Immature natural killer cell (primary cell): ENCODE measurements at regions not wholly inside any gene's neighbourhood (a gene's known extent, or its start where the extent isn't known, plus 50 kb on each side); places are given as distances from the start of the nearest gene placed in this dataset.

Experiments
- DNase-seq, 3 donors: peaks; one replicate each; pipeline ENCODE4 v3.0.0; 2022; ENCODE audit warnings: mixed read lengths in 1 of 3
- H3K27ac Mint-ChIP-seq, 6 donors: one replicate each; pipeline ENCODE4 v1.8.0; 2020; ENCODE audit warnings: mixed read lengths in 6 of 6, mild to moderate bottlenecking in 5 of 6, inconsistent platforms in 4 of 6, moderate library complexity in 3 of 6
- H3K27me3 Mint-ChIP-seq, 3 donors: one replicate each; pipeline ENCODE4 v1.8.0; 2020 to 2021; ENCODE audit warnings: low read depth in 3 of 3, mild to moderate bottlenecking in 3 of 3, mixed read lengths in 3 of 3, moderate library complexity in 3 of 3, inconsistent platforms in 1 of 3
- H3K36me3 Mint-ChIP-seq, 3 donors: one replicate each; pipeline ENCODE4 v1.8.0; 2020; ENCODE audit warnings: mixed read lengths in 3 of 3, inconsistent platforms in 2 of 3, mild to moderate bottlenecking in 2 of 3
- H3K4me1 Mint-ChIP-seq, 2 donors: one replicate each; pipeline ENCODE4 v1.8.0; 2020; ENCODE audit warnings: inconsistent platforms in 2 of 2, mild to moderate bottlenecking in 2 of 2, mixed read lengths in 2 of 2, moderate library complexity in 1 of 2
- H3K4me3 Mint-ChIP-seq, 5 donors: one replicate each; pipeline ENCODE4 v1.8.0; 2020; ENCODE audit warnings: mild to moderate bottlenecking in 5 of 5, mixed read lengths in 5 of 5, inconsistent platforms in 3 of 5, moderate library complexity in 3 of 5
- H3K9me3 Mint-ChIP-seq, 6 donors: one replicate each; pipeline ENCODE4 v1.8.0; 2020; ENCODE audit warnings: mild to moderate bottlenecking in 6 of 6, mixed read lengths in 6 of 6, inconsistent platforms in 4 of 6, moderate library complexity in 3 of 6

DNA sequence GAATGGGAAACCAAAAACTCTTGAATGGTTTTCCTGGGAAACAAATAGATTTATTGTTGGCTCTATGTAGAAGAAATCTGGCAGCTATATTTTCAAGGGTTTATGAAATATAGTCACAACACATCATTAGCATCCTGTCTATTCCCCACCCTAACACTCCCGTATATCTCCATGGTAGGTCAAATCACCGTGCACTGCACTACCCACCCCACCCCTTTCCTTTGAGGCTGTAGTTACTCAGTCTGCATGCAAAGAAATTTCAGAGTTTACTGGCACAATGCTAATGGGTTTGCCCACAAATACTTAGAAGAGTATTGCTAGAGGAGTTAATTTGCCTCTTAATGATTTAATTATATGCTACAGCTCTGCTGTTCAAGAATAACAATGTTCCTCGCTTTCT, 329.1 kb upstream of the TSHZ2 start:
- no peak overlapping the region for H3K4me3 Mint-ChIP-seq
- H3K4me1 Mint-ChIP-seq, result no peaks in the 10 kb centered on the region

DNA sequence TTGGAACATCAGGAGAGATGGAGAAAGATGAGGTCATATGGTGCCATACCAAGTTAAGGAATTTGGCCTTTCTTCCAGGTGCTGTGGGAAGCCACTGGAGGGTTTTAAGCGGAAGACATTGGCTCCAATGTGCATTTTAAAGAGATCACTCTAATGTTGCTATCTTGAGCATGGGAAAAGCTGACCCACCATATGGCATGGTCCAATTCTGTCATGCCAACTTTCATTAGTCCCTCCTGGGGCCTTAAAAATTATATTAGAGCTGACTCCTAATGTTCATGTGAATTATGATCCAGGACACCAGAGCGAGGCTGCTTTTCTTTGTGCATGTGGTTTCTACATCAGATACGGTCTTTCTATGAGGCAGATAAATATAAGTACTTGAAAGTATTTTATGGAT, 335.0 kb upstream of the TSHZ2 start:
- Mint-ChIP-seq H3K27ac (no peak overlapping the region), H3K27me3 (peaks cover 3 to 5% (median 4%) of the 10 kb centered on the region in 3 donors), H3K36me3 (no peaks in the 10 kb centered on the region), H3K4me1 (no peaks in the 10 kb centered on the region), H3K4me3 (no peak overlapping the region), H3K9me3 (no peaks in the 10 kb centered on the region)
- DNase-seq, result no peak

More for the DNA sequence above, 329.1 kb upstream of the TSHZ2 start:
- peaks cover 2 to 6% (median 4%) of the 10 kb centered on the region in 3 donors for H3K27me3 Mint-ChIP-seq
- H3K9me3 Mint-ChIP-seq, result no peaks in the 10 kb centered on the region
- no peak overlapping the region for H3K27ac Mint-ChIP-seq
- no peak for DNase-seq
- no peaks in the 10 kb centered on the region for H3K36me3 Mint-ChIP-seq

- peaks cover 0 to 6% (median 0%) of the 10 kb centered on the region in 6 donors for H3K9me3 Mint-ChIP-seq
- no peak overlapping the region for H3K27ac Mint-ChIP-seq
- H3K4me3 Mint-ChIP-seq, result no peak overlapping the region
- peaks cover 0 to 6% (median 2%) of the 10 kb centered on the region in 3 donors for H3K27me3 Mint-ChIP-seq
- no peaks in the 10 kb centered on the region for H3K36me3 Mint-ChIP-seq
- DNase-seq, result no peak
- H3K4me1 Mint-ChIP-seq, result no peaks in the 10 kb centered on the region
Measured at GRCh38 chr20:52631469-52631868, 340.7 kb upstream of the TSHZ2 start.

GRCh38 chr20:52630138-52630537, 342.0 kb upstream of the TSHZ2 start:
- H3K4me1 Mint-ChIP-seq, result no peaks in the 10 kb centered on the region
- peaks cover 0 to 3% (median 2%) of the 10 kb centered on the region in 3 donors for H3K27me3 Mint-ChIP-seq
- H3K36me3 Mint-ChIP-seq, result no peaks in the 10 kb centered on the region
- peaks cover 0 to 6% (median 0%) of the 10 kb centered on the region in 6 donors for H3K9me3 Mint-ChIP-seq
- no peak overlapping the region for H3K27ac Mint-ChIP-seq
- no peak overlapping the region for H3K4me3 Mint-ChIP-seq
- DNase-seq, result no peak

DNA sequence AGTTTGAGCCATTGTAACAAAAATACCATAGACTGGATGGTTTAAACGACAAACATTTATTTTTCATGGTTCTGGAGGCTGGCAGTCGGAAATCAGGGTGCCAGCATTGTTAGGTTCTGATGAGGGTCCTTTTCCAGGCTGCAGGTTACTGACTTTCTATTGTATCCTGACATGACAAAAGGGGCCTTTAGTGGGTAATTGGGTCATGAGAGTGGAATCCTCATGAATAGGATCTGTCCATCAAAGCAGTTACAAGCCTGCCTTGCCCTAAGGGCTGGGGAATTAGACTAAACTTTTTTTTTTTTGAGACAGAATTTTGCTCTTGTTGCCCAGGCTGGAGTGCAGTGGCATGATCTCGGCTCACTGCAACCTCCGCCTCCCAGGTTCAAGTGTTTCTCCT, 347.9 kb upstream of the TSHZ2 start:
- Mint-ChIP-seq H3K4me3 (no peak overlapping the region), H3K27ac (no peak overlapping the region), H3K36me3 (no peaks in the 10 kb centered on the region), H3K27me3 (peaks cover 0 to 3% (median 0%) of the 10 kb centered on the region in 3 donors), H3K9me3 (no peaks in the 10 kb centered on the region), H3K4me1 (no peaks in the 10 kb centered on the region)
- DNase-seq, result no peak

GRCh38 chr20:52622081-52622480, 350.1 kb upstream of the TSHZ2 start:
- H3K4me1 Mint-ChIP-seq, result no peaks in the 10 kb centered on the region
- no peak overlapping the region for H3K27ac Mint-ChIP-seq
- no peaks in the 10 kb centered on the region for H3K9me3 Mint-ChIP-seq
- H3K36me3 Mint-ChIP-seq, result no peaks in the 10 kb centered on the region
- H3K4me3 Mint-ChIP-seq, result no peak overlapping the region
- H3K27me3 Mint-ChIP-seq, result peaks cover 0 to 3% (median 0%) of the 10 kb centered on the region in 3 donors
- DNase-seq, result no peak

DNA sequence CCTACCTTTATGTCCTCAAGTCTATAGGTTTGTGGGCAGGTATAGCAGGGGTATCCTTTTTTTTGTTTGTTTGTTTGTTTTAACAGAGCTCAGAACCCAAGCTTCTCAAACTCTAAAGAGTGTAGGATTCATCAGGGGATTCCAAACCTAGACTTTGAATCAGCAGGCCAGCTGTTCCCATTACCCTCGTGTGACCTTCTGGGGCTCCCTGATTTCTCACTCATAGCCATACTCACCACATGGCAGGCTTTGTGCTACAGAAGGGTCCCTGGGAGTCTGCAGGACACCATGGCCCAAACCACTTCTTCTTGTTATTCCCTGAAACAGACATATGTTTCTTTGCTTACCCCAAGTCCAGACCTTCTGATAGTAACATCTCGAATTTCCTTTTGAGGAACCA, 350.8 kb upstream of the TSHZ2 start:
- no peaks in the 10 kb centered on the region for H3K9me3 Mint-ChIP-seq

DNA sequence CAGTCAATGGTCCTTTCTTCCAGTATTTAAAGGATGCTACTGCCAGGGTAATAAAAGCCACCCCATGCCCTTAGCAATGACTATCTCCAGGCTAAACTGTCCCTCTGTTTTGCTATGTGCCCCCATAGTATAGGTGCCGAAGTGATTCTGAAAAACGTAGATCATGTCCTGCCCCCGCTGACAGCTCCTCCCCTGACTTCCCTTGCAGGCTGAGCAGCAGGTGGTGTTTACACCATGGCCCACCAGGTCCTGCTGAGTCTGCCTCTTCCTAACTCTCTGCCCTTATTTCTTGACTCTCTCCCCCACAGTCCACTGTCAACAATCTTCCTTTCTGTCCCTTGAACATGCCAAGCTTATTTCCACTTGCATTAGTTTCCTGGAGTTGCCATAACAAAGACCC, 352.5 kb upstream of the TSHZ2 start:
- Mint-ChIP-seq H3K36me3 (no peaks in the 10 kb centered on the region), H3K27ac (no peak overlapping the region), H3K4me1 (no peaks in the 10 kb centered on the region), H3K27me3 (peaks cover 0 to 8% (median 0%) of the 10 kb centered on the region in 3 donors), H3K9me3 (peaks cover 0 to 1% (median 0%) of the 10 kb centered on the region in 6 donors), H3K4me3 (no peak overlapping the region)
- no peak for DNase-seq

More for the DNA sequence above, 350.8 kb upstream of the TSHZ2 start:
- DNase-seq, result no peak
- H3K27ac Mint-ChIP-seq, result no peak overlapping the region
- no peaks in the 10 kb centered on the region for H3K36me3 Mint-ChIP-seq
- peaks cover 0 to 5% (median 0%) of the 10 kb centered on the region in 3 donors for H3K27me3 Mint-ChIP-seq
- no peak overlapping the region for H3K4me3 Mint-ChIP-seq
- H3K4me1 Mint-ChIP-seq, result no peaks in the 10 kb centered on the region

- no peak overlapping the region for H3K27ac Mint-ChIP-seq
- H3K27me3 Mint-ChIP-seq, result peaks cover 0 to 8% (median 0%) of the 10 kb centered on the region in 3 donors
- no peak for DNase-seq
- peaks cover 0 to 3% (median 0%) of the 10 kb centered on the region in 6 donors for H3K9me3 Mint-ChIP-seq
- H3K4me3 Mint-ChIP-seq, result no peak overlapping the region
- H3K36me3 Mint-ChIP-seq, result no peaks in the 10 kb centered on the region
- no peaks in the 10 kb centered on the region for H3K4me1 Mint-ChIP-seq
Measured at GRCh38 chr20:52619101-52619500, 353.1 kb upstream of the TSHZ2 start.

DNA sequence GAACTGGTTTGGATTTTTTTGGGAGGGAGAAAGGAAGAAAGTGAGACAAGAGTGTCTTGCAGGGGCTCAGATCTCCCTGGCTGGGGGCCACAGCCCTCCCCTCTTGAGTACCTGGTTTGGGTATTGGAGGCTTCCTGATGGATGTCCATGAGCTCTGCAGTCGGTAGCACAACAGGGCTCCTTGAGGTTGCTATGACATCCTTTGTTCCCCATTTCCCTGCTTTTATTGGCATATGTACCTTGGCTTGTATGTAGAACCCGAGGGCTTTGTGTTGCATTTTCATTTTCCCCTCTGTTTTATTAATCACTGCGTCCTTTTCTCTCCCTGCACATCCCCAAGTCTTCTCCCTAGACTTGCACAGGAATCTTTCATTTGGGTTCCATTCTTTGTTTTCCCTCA, 355.5 kb upstream of the TSHZ2 start:
- Mint-ChIP-seq H3K9me3 (peaks cover 0 to 3% (median 0%) of the 10 kb centered on the region in 6 donors), H3K4me1 (no peaks in the 10 kb centered on the region), H3K4me3 (no peak overlapping the region), H3K27ac (no peak overlapping the region), H3K36me3 (no peaks in the 10 kb centered on the region), H3K27me3 (peaks cover 2 to 15% (median 5%) of the 10 kb centered on the region in 3 donors)
- DNase-seq, result no peak

DNA sequence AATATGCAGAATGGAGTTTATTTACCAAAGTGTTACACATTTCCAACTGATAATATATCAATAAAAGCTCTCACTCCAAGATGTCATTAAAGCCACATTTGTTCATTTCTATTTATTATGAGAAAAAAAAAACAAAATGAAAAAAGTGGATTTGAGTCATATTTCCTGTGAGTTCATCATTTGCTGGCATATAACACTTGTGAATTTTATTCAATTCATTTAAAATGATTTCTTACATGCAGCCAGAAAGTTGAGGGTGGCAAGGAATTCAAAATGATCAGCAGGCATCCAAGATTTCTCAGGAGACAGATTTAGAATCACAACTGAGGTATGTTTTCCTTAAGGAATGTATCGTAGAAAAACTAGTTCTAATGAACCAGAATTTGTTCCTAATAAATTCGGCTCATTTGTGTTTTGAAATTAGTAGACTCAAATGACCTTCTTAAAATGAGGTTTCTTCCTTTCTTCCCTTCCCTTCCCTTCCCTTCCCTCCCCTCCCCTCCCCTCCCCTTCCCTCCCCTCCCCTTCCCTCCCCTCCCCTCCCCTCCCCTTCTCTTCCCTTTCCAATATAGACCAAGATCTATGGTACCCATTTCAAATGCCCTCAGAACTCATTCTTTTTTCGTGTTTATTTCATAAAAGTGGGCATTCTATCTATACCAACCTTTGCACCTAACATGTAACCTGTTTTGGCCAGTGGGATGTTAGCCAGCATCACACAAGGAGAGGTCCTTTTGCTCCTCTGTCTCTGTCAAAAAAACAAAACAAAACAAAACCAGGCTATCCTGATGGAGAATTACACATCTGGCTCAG, 357.9 kb upstream of the TSHZ2 start:
- no peak overlapping the region for H3K4me3 Mint-ChIP-seq
- no peak overlapping the region for H3K27ac Mint-ChIP-seq
- no peaks in the 10 kb centered on the region for H3K4me1 Mint-ChIP-seq
- no peak for DNase-seq
- H3K9me3 Mint-ChIP-seq, result peaks cover 0 to 6% (median 0%) of the 10 kb centered on the region in 6 donors
- peaks cover 2 to 19% (median 5%) of the 10 kb centered on the region in 3 donors for H3K27me3 Mint-ChIP-seq
- no peaks in the 10 kb centered on the region for H3K36me3 Mint-ChIP-seq

DNA sequence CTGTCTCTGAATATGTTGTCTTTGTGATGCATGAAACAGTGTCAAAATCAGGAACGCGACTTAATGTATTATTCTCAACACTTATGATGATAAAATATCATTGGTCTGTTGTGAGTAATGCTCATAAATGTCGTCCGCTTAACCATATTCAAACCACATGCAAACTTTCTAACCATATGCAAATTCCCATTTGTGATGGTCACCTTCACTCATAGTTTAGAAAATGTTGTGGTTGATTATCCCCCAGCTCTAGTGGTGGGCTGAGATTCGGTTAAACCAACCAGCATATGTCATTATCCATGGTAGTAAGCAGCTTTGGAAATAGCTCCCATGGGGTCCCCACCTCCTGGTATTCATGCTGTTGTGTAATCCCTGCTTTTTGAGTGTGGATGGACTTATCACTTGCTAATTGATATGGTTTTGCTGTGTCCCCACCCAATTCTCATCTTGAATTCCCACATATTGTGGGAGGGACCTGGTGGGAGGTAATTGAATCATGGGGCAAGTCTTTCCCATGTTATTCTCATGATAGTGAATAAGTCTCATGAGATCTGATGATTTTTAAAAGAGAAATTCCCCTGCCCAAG, 360.0 kb upstream of the TSHZ2 start:
- Mint-ChIP-seq H3K4me1 (no peaks in the 10 kb centered on the region), H3K4me3 (no peak overlapping the region), H3K9me3 (peaks cover 0 to 6% (median 0%) of the 10 kb centered on the region in 6 donors), H3K27me3 (peaks cover 4 to 20% (median 6%) of the 10 kb centered on the region in 3 donors), H3K27ac (no peak overlapping the region), H3K36me3 (no peaks in the 10 kb centered on the region)
- no peak for DNase-seq

DNA sequence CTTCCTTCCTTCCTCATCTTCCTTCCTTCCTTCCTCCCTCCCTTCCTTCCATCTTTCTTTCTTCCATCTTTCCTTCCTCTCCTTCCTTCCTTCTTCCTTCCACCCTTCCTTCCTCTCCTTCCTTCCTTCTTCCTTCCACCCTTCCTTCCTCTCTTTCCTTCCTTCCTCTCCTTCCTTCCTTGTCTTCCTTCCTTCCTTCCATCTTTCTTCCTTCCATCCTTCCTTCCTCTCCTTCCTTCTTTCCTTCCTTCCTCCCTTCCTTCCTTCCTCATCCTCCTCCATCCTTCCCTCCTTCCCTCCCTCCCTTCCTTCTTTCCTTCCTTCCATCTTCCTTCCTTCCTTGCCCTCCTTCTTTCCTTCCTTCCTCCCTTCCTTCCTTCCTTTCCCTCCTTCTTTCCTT, 361.4 kb upstream of the TSHZ2 start:
- Mint-ChIP-seq H3K27me3 (peaks cover 4 to 15% (median 7%) of the 10 kb centered on the region in 3 donors), H3K4me3 (no peak overlapping the region), H3K27ac (no peak overlapping the region), H3K9me3 (peaks cover 0 to 6% (median 0%) of the 10 kb centered on the region in 6 donors), H3K36me3 (no peaks in the 10 kb centered on the region), H3K4me1 (no peaks in the 10 kb centered on the region)
- no peak for DNase-seq

GRCh38 chr20:52601295-52601971, 370.7 kb upstream of the TSHZ2 start:
- Mint-ChIP-seq H3K27me3 (peaks cover 0 to 7% (median 2%) of the 10 kb centered on the region in 3 donors), H3K4me3 (no peak overlapping the region), H3K4me1 (no peaks in the 10 kb centered on the region), H3K27ac (no peak overlapping the region), H3K36me3 (no peaks in the 10 kb centered on the region), H3K9me3 (peaks cover 0 to 2% (median 0%) of the 10 kb centered on the region in 6 donors)
- no peak for DNase-seq
